ENCODE measurements at regions not wholly inside any gene's neighbourhood (a gene's known extent, or its start where the extent isn't known, plus 50 kb on each side); places are given as distances from the start of the nearest gene placed in this dataset.

DNA sequence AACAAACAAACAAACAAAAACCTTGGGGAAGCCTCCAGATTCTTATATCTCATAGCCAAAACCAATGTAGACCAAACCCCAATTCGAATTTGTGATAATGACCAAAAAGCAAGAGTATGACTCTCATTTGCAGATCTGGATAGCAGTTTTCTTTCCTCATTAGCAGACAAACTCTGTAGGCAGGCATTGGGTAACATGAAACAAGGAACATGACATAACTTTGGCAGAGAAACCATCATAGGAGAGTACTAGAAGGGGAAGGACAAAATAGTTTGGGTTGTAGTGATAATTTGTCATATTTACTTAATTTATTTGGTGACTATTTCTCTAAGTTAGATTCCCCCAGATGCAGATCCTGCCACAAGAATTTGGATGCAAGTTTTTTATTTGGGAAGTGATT, 187.8 kb downstream of the MID1IP1 start:
- no peak for TF ChIP-seq SUZ12 (IDR thresholded peaks at IDR 0.05; ENCODE audit: extremely low read depth, insufficient read depth, insufficient read length)
- TF ChIP-seq ZNF274 (IDR thresholded peaks at IDR 0.05; ENCODE audit: low read depth, low read length) = no peak

Measured in NT2/D1 (cell line).